CMK (cell line): ENCODE measurements at regions not wholly inside any gene's neighbourhood (a gene's known extent, or its start where the extent isn't known, plus 50 kb on each side); places are given as distances from the start of the nearest gene placed in this dataset.
"Not testable (repeated sequence)": the region's sequence is repeated elsewhere in the genome, so short reads cannot be mapped to it uniquely, and the experiment has no call there.

Experiments used
- DNase-seq: peaks from one replicate; pipeline ENCODE4 v3.0.0-alpha.2; 2010; ENCODE audit warnings: low read depth

- no peak for DNase-seq
These were observed 591.9 kb downstream of the DOK5 start for GRCh38 chr20:55067158-55067825.

DNA sequence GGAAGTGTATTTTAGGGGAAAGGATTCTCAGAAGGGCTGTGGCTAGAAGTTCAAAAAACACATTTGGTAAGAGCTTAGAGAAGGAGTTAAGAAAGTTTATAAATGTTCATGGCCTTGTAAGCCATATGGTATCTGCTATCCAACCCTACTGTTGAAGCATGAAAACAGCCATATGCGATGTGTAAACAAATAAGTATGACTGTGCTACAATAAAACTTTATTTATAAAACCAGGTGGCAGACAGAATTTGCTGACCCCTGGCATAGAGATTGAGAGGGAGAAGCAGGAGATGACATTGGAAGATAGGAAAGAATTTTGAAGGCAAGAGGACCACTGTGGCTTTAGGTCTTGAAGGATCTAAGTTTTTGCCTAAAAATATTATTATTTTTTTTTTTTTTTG lies 583.5 kb downstream of the DOK5 start:
- no peak for DNase-seq

DNA sequence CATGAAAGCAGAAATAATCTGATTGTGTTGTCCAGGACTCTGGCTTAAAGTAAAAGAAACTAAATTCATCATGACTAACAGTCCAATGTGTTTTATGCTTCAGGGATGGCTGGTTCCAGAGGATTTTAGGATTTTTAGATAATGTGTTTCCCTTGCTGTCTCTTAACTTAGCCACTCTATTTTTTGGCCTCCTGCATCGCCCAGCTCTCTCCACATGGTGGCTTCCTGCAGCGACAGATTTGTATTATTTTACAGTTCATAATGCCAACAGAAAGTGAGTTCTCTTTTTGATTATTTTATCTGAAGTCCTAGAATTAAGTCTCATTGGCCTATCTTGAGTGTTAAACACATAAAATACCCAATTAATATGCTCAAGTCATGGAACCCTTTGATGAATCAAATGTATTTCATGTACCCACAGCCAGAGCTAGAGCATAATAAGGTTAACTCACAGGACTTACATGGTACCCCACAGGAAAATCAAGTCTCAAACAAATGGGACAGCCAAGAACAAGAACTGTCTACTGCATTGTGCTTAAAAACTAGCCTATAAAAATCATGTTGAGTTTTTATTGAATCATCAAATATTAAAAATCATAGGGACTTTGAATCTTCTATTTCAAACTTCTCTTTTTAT lies 582.5 kb downstream of the DOK5 start:
- DNase-seq, result no peak

DNA sequence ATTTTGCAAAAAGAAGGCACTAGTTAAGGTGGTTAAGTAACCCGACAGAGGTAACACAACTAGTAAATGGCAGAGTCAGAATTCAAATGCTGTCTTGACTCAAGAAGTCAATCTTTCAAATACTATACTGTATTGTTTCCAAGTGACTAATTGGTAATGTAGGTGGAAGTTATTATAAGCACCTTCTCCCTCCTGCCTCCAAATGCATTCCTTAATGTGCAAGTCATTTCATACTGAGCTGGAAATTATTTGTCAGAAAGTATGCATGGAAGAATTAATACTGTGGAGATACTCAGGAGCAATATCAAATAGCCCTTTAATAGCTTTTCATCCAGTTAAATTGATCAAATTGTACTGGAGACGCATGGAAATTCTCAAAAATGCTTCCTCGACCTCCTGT lies 579.1 kb downstream of the DOK5 start:
- no peak for DNase-seq

GRCh38 chr20:55053389-55053788 lies 578.0 kb downstream of the DOK5 start:
- no peak for DNase-seq

DNA sequence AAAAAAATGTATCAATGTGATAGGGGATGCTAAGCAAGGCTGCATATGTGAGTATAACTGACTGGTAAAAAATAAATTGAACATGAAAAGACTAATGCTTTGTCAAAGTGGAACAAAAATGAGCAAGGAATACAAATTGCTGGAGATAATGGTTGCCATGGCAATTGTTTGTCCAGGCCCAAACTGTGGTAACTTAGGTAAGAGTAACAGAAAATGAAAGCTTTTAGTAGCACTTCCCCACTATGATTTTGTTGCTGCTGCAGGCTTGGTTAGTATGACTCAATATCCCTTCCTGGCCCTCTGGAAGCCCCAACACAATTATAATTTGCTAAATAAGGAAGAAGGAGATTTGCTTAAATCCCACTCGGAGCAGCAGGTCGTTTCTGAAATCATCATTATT lies 577.1 kb downstream of the DOK5 start:
- no peak for DNase-seq

DNA sequence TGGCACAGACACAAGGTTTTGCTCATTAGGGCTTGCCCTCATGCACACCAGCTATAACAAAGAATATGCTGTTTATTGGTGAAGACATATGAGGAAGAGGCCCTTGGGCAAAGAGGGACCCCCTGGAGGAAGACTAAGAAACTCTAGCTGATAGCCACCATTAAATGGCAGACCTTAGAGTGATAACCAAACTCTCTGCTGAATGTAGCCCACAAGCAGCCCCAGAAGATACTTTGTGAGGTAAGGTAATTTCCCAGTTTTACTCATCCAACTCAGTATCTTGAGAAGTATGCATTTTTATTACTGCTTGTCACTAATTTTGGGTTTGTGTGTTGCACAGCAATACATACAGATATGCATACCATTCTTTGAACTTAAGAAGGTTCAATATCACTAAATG lies 563.3 kb downstream of the DOK5 start:
- no peak for DNase-seq

DNA sequence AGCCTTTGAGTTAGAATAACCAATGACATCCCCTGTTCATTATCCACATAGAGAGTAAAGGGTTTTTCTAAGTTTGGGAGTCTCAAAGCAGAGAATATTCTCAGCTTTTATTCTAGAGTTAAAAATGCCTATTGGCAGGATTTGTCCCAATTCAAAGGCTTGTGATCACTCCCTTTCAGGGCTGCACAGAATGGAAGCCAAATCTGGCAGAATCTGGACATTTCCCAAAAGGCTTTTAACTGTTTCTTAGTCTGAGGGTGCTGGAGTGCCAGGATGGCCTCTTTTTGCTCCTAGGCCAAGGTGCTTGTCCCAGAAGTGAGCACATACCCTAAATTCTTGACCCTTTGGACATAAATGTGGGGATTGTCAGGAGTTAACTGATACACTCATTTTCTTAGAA lies 556.6 kb downstream of the DOK5 start:
- no peak for DNase-seq

DNA sequence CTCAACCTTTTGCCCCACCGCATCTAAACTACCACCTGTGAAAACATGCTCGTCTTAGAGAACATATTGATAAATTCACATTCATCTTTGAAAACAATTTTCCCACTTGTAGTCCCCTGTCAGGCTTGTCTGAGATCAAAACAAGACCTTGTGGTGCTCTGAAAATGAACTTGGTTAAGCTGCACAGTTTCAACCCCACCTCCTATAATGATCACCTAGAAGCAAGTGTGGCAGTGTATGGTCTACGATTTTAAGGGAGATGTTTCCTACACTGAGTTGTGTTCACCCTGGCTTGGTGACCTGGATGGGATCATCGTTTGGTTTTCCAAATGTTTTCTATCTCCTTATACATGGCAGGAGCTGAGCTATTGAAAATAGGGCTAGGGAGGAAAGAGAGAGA lies 539.4 kb downstream of the DOK5 start:
- no peak for DNase-seq

- DNase-seq, result no peak
These were observed 535.4 kb downstream of the DOK5 start for GRCh38 chr20:55010761-55011160.

DNA sequence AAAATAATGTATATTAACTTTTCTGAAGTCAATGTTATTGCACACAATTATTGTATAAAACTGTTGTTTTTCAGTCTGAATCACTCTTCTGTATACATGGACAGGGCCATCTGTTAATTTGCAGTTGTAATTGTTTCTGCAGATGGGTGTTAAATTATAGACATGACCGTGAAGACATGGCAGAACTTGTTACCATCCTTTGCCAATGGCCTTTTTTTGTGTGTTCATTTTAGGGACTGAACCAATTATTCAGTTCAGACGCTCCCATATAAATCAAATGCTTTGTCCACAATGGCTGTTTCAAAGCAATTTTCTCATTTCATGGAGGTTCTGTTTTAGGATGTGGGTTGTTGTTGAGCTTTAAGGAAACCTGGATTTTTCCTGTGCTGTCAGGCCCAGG lies 533.7 kb downstream of the DOK5 start:
- DNase-seq, result no peak

DNA sequence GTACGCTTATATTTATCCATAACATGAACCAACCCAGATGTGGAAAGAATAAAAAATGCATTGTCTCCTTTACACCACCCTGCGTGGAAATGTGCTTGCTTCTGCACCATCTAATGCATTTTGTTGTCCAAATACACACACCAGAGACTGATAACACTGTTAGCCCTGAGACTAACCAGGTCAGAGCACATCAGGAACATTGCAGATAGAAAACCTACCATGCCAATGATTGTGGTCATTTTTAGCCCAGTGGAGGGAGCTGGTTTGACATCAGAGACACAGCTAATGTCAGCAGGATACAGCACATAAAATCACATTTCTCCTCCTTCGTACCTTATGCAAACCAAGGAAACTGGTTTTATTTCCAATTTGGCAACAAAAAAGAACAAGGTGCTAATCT lies 528.7 kb downstream of the DOK5 start:
- no peak for DNase-seq

- DNase-seq, result no peak
These were observed 520.2 kb downstream of the DOK5 start for GRCh38 chr20:54995553-54995952.

DNA sequence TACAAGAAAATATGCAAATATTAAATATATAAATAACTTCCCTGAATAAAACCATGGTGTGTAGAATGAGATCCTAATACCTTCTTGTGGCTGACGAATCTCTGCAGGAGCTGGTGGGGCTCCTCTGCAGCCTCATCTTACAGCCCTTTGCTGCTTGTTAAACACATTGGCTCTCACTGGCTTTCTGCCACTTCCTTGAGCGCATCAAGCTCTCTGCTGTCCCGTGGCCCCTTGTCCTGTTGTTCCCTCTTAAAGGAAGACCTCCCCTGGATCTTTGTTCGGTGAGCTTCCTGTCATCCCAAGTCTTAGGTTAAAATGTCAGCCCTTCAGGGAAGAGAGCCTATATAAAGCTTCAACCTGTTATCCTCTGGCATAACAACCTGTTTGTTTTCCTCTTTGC lies 519.6 kb downstream of the DOK5 start:
- DNase-seq, result no peak

- no peak for DNase-seq
These were observed 509.7 kb downstream of the DOK5 start for GRCh38 chr20:54985091-54985490.

GRCh38 chr20:54984104-54984448 lies 508.7 kb downstream of the DOK5 start:
- no peak for DNase-seq

- not testable (repeated sequence) for DNase-seq
These were observed 508.2 kb downstream of the DOK5 start for GRCh38 chr20:54983394-54984103.

DNA sequence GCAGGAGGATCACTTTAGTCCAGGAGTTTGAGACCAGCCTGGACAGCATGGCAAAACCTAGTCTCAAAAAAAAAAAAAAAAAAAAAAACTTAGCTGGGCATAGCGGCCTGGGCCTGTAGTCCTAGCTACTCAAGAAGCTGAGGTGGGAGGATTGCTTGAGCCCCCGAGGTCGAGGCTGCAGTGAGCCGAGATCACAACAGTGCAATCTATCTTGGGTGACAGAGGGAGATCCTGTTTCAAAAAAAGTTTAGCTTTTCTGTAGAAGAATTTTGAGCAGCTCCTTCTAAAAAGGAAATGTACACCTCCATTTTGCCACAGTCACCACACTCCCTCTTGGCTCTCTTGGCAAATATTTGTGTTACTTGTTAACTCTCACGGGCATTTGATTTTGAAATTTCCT lies 505.8 kb downstream of the DOK5 start:
- DNase-seq, result no peak

- DNase-seq, result no peak
These were observed 504.9 kb downstream of the DOK5 start for GRCh38 chr20:54980103-54980960.

DNA sequence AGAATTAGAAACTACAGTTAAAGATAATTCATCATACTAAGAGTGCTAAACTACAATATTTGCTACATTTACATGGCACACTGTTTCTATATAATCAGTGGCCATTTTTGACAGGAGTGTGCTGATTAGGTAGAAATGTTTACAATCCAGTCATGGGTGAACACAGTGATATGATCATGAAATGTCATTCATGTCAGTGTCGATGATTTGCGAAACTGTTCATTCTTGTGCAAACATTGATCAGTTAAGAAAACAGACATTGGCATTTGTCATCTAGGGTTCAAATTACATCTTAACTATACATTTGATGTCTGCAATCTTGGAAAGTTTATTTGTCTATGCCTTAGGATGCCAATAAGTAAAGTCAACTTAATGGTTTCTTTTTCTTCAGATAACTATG lies 474.9 kb downstream of the DOK5 start:
- no peak for DNase-seq

GRCh38 chr20:54941666-54942065 lies 466.3 kb downstream of the DOK5 start:
- no peak for DNase-seq

DNA sequence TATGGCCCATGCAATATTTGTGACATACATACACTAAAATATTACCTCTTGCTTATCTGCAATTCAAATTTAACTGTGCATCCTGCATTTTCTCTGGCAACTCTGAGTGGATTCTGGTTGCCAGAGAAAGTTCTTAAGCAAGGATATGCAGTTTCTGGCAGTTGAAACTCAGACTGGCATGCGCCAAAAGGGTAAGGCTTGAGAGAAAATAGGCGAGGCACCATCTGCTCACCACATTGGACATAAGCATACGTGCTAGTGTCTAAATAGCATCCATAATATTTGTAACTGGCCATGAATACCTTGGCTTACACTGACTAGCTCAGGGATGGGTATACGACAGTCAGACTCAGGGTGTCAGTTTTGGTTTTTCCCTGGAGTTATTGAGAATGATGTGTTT lies 465.1 kb downstream of the DOK5 start:
- no peak for DNase-seq

GRCh38 chr20:54938707-54939106 lies 463.3 kb downstream of the DOK5 start:
- DNase-seq, result no peak
